SH-SY5Y (cell line): ENCODE measurements at regions not wholly inside any gene's neighbourhood (a gene's known extent, or its start where the extent isn't known, plus 50 kb on each side); places are given as distances from the start of the nearest gene placed in this dataset.

Experiments
- GATA2 ChIP-seq: IDR thresholded peaks from 2 replicates; pipeline ENCODE4 v1.6.1; 2011; ENCODE audit warnings: mild to moderate bottlenecking, low read depth, low read length
- GATA3 ChIP-seq: IDR thresholded peaks from 2 replicates; pipeline ENCODE4 v1.6.1; 2011; ENCODE audit warnings: low read depth, mild to moderate bottlenecking, low read length, moderate library complexity

- TF ChIP-seq GATA2: no peak
- TF ChIP-seq GATA3: no peak
Observed at GRCh38 chr4:15234856-15235126, 193.0 kb upstream of the C1QTNF7 start.
